Thyroid gland (tissue), 4 donors: ENCODE measurements at regions not wholly inside any gene's neighbourhood (a gene's known extent, or its start where the extent isn't known, plus 50 kb on each side); places are given as distances from the start of the nearest gene placed in this dataset.

Experiments used
- DNase-seq, 2 donors: peaks; one replicate each; pipeline ENCODE4 v3.0.0-alpha.2; 2019
- H3K27ac ChIP-seq, 3 donors: fragments of 200-600 bp; sonication (generic); 1 replicate in 2 of 3; 2 replicates in 1 of 3; pipeline ENCODE4 v1.5.1; 2016 to 2019; ENCODE audit warnings: mild to moderate bottlenecking in 1 of 3, moderate library complexity in 1 of 3
- H3K27me3 ChIP-seq: fragments of 200-600 bp; sonication (generic); one replicate; pipeline ENCODE4 v1.5.1; 2019
- H3K36me3 ChIP-seq, 2 donors: fragments of 200-600 bp; sonication (generic); one replicate each; pipeline ENCODE4 v1.5.1; 2016 to 2019
- H3K4me1 ChIP-seq, 2 donors: fragments of 200-600 bp; sonication (generic); one replicate each; pipeline ENCODE4 v1.5.1; 2017 to 2019
- H3K4me3 ChIP-seq, 3 donors: fragments of 200-600 bp; sonication (generic); replicated peaks in 1 of 3; 1 replicate in 2 of 3; 2 replicates in 1 of 3; pipeline ENCODE4 v1.5.1; 2016; ENCODE audit warnings: mild to moderate bottlenecking in 1 of 3
- H3K9me3 ChIP-seq: fragments of 200-600 bp; sonication (generic); one replicate; pipeline ENCODE4 v1.5.1; 2017
- CTCF ChIP-seq, 6 experiments: fragments of 200-600 bp in 3 of 6; fragments of 450-650 bp in 3 of 6; sonication (generic) in 3 of 6; IDR thresholded peaks; one replicate each; pipeline ENCODE4 v1.5.1; 2016 to 2019; ENCODE audit warnings: antibody characterized with exemption in 6 of 6, mild to moderate bottlenecking in 2 of 6, inconsistent platforms in 1 of 6, moderate library complexity in 1 of 6
- POLR2A ChIP-seq, 2 donors: fragments of 450-650 bp; IDR thresholded peaks; one replicate each; pipeline ENCODE4 v1.6.1; 2017; ENCODE audit warnings: antibody characterized with exemption in 2 of 2, mild to moderate bottlenecking in 2 of 2, moderate library complexity in 1 of 2
- WGBS, 2 donors: methylation state at CpG; one replicate each; pipeline ENCODE4 v1.1.5; 2017; 5-methylcytosine and 5-hydroxymethylcytosine counted together
- intact Hi-C: fragments of 100-400 bp; cut with DNase I; formaldehyde crosslinking; loops from one replicate; pipeline ENCODE4 v1.15.1; 2023

GRCh38 chr6:170076466-170077165, 214.3 kb downstream of the DLL1 start:
- Histone ChIP-seq H3K27ac (no peak overlapping the region), H3K4me3 (no peak overlapping the region), H3K4me1 (no peaks in the 10 kb centered on the region), H3K9me3 (no peaks in the 10 kb centered on the region), H3K27me3 (no peaks in the 10 kb centered on the region), H3K36me3 (no peaks in the 10 kb centered on the region)
- intact Hi-C loops: no loop called here
- no peak for DNase-seq
- TF ChIP-seq CTCF (IDR thresholded peaks at IDR 0.05) (no peak), POLR2A (IDR thresholded peaks at IDR 0.05) (no peak)
- 87 to 92% methylated on average over 12 to 17 of the region's 21 CpGs for WGBS, 2 donors

GRCh38 chr6:170075659-170076223, 215.1 kb downstream of the DLL1 start:
- WGBS, 2 donors: 65 to 68% methylated on average over 19 of the region's 19 CpGs
- H3K27ac ChIP-seq: no peak overlapping the region
- no peak overlapping the region for H3K4me3 ChIP-seq
- intact Hi-C loops: no loop called here
- H3K36me3 ChIP-seq: no peaks in the 10 kb centered on the region
- no peak for TF ChIP-seq CTCF (IDR thresholded peaks at IDR 0.05)
- TF ChIP-seq POLR2A (IDR thresholded peaks at IDR 0.05): no peak
- H3K27me3 ChIP-seq: no peaks in the 10 kb centered on the region
- H3K4me1 ChIP-seq: no peaks in the 10 kb centered on the region
- no peak for DNase-seq
- no peaks in the 10 kb centered on the region for H3K9me3 ChIP-seq

GRCh38 chr6:170074907-170075306, 216.0 kb downstream of the DLL1 start:
- Histone ChIP-seq H3K27me3 (no peaks in the 10 kb centered on the region), H3K36me3 (no peaks in the 10 kb centered on the region), H3K4me3 (no peak overlapping the region), H3K9me3 (no peaks in the 10 kb centered on the region), H3K4me1 (no peaks in the 10 kb centered on the region), H3K27ac (no peak overlapping the region)
- TF ChIP-seq CTCF (IDR thresholded peaks at IDR 0.05) (no peak), POLR2A (IDR thresholded peaks at IDR 0.05) (no peak)
- DNase-seq: no peak
- intact Hi-C loops: no loop called here
- 86 to 88% methylated on average over 17 of the region's 17 CpGs for WGBS, 2 donors

- 89 to 92% methylated on average over 6 of the region's 6 CpGs for WGBS, 2 donors
- TF ChIP-seq CTCF (IDR thresholded peaks at IDR 0.05) (no peak), POLR2A (IDR thresholded peaks at IDR 0.05) (no peak)
- H3K4me1 ChIP-seq: no peaks in the 10 kb centered on the region
- H3K27ac ChIP-seq: no peak overlapping the region
- intact Hi-C loops: no loop called here
- no peaks in the 10 kb centered on the region for H3K27me3 ChIP-seq
- H3K4me3 ChIP-seq: no peak overlapping the region
- H3K9me3 ChIP-seq: no peaks in the 10 kb centered on the region
- no peak for DNase-seq
- H3K36me3 ChIP-seq: no peaks in the 10 kb centered on the region
These were observed 216.4 kb downstream of the DLL1 start for GRCh38 chr6:170074435-170074834.

- no peak for DNase-seq
- WGBS, 2 donors: 84 to 92% methylated on average over 13 of the region's 13 CpGs
- Histone ChIP-seq H3K4me3 (no peak overlapping the region), H3K27ac (no peak overlapping the region), H3K9me3 (no peaks in the 10 kb centered on the region), H3K4me1 (no peaks in the 10 kb centered on the region), H3K27me3 (no peaks in the 10 kb centered on the region), H3K36me3 (no peaks in the 10 kb centered on the region)
- TF ChIP-seq POLR2A (IDR thresholded peaks at IDR 0.05) (no peak), CTCF (IDR thresholded peaks at IDR 0.05) (no peak)
- intact Hi-C loops: no loop called here
These were observed 217.0 kb downstream of the DLL1 start for GRCh38 chr6:170073846-170074245.
